ENCODE measurements at regions not wholly inside any gene's neighbourhood (a gene's known extent, or its start where the extent isn't known, plus 50 kb on each side); places are given as distances from the start of the nearest gene placed in this dataset.
A peak's percentile ranks its signal among the peaks of the same experiment; 100 is the strongest.
"Not testable (repeated sequence)": the region's sequence is repeated elsewhere in the genome, so short reads cannot be mapped to it uniquely, and the experiment has no call there.

DNA sequence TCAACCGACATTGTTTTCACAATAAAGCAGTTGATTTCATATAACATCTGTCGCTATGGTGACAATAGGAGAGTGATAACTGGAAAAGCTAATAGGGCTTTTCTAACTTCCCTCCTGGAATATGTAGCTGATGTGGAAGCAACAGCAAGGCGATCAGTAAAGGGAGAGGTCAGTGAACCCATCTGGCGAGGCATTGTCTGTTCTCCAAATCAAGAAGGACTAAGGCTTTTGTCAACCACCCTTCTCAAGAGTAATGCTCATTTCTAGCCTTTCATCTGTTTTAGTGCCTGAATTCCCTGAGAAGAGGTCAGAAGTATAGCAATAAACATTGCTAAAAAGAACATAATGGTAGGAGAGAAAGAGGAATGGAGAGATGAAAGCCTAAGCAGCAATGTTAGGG is 201.3 kb downstream of the AKAP7 start:
- Mint-ChIP-seq H3K36me3 (peaks cover 12% of the 10 kb centered on the region), H3K4me1 (ENCODE audit: low read depth) (peaks cover 21% of the 10 kb centered on the region), H3K27me3 (no peaks in the 10 kb centered on the region), H3K4me3 (no peak overlapping the region), H3K9me3 (ENCODE audit: low read depth) (no peaks in the 10 kb centered on the region), H3K27ac (no peak overlapping the region)

DNA sequence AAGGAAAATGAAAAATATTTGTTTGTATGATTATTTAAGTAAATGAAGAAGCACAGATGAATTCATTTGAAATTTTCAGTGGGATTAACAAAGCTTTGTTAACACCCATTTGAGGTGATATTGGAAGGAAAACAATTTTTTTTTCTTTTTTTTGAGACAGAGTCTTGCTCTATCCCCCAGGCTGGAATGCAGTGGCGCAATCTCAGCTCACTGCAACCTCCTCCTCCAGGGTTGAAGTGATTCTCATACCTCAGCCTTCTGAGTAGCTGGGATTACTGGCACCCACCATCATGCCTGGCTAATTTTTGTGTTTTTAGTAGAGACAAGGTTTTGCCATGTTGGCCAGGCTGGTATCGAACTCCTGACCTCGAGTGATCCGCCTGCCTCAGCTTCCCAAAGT is 211.6 kb downstream of the AKAP7 start:
- not testable (repeated sequence) for H3K27me3 Mint-ChIP-seq; H3K36me3 Mint-ChIP-seq; H3K27ac Mint-ChIP-seq; H3K4me3 Mint-ChIP-seq; H3K9me3 Mint-ChIP-seq (ENCODE audit: low read depth)
- H3K4me1 Mint-ChIP-seq (ENCODE audit: low read depth) = peaks cover 21% of the 10 kb centered on the region

DNA sequence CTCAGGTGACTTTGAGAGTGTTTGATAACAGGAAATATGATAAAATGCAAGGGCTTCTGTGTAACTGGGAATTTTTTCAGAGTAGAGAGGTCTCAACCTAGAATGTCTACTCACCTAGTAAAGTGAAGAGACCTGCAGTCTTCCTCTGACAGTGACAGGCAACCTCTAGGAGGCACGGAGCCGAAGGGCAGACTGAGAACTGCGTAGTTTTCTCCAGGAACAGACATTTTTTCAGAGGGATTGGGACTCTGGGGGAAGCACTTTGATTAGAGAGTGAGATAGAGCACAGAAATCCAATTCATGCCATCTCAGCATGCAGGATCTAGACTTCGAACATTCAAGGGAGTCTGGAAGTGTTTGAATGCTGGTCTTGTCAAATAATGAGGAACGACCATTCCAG is 213.3 kb downstream of the AKAP7 start:
- no peak overlapping the region for H3K27ac Mint-ChIP-seq
- no peaks in the 10 kb centered on the region for H3K9me3 Mint-ChIP-seq (ENCODE audit: low read depth)
- peaks cover 11% of the 10 kb centered on the region for H3K36me3 Mint-ChIP-seq
- H3K4me3 Mint-ChIP-seq = no peak overlapping the region
- H3K27me3 Mint-ChIP-seq = no peaks in the 10 kb centered on the region
- peaks cover 21% of the 10 kb centered on the region for H3K4me1 Mint-ChIP-seq (ENCODE audit: low read depth)

DNA sequence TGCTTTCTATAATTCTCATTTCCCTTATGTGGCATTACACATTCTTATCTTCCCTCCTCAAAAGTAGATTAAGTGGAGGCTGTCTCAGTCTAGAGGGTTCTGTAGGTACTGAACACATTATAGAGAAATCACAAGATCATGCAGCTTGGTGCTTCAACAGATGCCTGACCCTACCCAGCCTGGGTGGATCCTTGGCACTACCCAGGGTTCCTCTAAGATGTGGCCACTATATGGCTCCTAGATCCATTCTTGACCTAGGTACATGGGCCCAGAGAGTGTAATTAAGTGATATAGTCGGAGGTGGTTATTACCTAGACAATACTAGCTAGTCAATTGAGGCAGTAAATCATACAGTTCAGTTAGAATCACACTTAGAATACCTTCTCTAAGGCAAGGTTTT is 213.9 kb downstream of the AKAP7 start:
- Mint-ChIP-seq H3K27me3 (no peaks in the 10 kb centered on the region), H3K36me3 (peaks cover 12% of the 10 kb centered on the region), H3K9me3 (ENCODE audit: low read depth) (no peaks in the 10 kb centered on the region), H3K27ac (no peak overlapping the region), H3K4me1 (ENCODE audit: low read depth) (peaks cover 22% of the 10 kb centered on the region), H3K4me3 (no peak overlapping the region)

DNA sequence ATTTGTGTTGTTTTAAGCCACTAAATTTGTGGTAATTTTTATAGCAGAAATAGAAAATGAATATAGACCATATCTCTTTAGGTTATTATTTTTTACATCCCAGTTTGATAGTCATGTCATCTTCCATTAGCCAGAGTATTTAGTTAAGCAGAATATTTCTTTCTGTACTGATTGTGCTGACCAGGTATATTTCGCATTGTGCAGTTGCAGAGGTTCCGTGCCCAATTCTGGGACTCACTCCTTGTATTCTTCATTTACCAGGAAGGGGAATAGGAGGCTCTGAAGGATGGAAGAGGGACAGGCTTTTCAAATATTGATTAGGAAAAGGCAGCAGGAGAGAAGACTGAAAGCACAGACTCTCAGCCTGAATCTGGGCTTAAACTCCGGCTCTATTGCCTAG is 217.8 kb downstream of the AKAP7 start:
- H3K4me3 Mint-ChIP-seq = no peak overlapping the region
- H3K36me3 Mint-ChIP-seq = peaks cover 13% of the 10 kb centered on the region
- no peaks in the 10 kb centered on the region for H3K9me3 Mint-ChIP-seq (ENCODE audit: low read depth)
- peaks cover 25% of the 10 kb centered on the region for H3K4me1 Mint-ChIP-seq (ENCODE audit: low read depth)
- no peak overlapping the region for H3K27ac Mint-ChIP-seq
- no peaks in the 10 kb centered on the region for H3K27me3 Mint-ChIP-seq

DNA sequence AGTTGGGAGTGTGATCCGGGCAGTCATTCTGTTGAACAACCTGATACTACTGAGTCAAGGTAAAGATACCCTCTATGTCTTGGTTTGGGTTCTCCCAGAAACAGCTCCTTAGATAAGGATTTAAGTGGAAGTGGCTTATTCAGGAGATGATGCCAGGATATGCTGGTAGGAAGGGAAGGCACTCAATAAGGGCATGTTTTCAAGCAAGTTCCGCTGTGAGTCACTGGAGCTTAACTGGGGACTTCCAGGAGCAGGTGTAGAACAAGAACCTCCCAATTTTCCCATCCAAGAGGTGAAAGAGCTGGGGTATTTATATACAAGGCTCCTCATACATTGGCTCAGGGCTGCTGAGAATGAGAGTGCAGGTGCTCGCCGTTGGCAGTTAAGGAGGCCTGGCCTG is 218.6 kb downstream of the AKAP7 start:
- Mint-ChIP-seq H3K9me3 (ENCODE audit: low read depth) (no peaks in the 10 kb centered on the region), H3K4me1 (ENCODE audit: low read depth) (peaks cover 17% of the 10 kb centered on the region), H3K27me3 (no peaks in the 10 kb centered on the region), H3K36me3 (peaks cover 13% of the 10 kb centered on the region), H3K4me3 (no peak overlapping the region), H3K27ac (no peak overlapping the region)

DNA sequence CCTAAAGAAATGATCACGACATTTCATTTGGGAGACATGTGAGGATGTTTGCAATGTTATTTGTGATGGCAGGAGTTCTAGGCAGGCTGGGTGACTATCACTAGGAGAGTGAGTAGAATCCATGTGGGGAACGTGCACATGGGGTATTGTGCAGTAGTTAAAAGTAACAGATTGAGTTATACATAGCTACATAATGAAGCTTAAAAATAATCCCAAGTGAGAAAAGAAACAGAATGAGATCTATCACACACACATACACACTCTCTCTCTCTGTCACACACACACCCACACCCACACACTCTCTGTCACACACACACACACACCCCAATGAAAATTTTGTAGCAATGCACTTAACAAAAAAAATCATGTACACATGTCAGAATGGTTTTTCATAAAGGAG is 218.7 kb upstream of the ARG1 start:
- Mint-ChIP-seq H3K27me3 (no peaks in the 10 kb centered on the region), H3K27ac (no peak overlapping the region), H3K9me3 (ENCODE audit: low read depth) (no peaks in the 10 kb centered on the region), H3K36me3 (peaks cover 13% of the 10 kb centered on the region), H3K4me3 (no peak overlapping the region), H3K4me1 (ENCODE audit: low read depth) (peaks cover 12% of the 10 kb centered on the region)

DNA sequence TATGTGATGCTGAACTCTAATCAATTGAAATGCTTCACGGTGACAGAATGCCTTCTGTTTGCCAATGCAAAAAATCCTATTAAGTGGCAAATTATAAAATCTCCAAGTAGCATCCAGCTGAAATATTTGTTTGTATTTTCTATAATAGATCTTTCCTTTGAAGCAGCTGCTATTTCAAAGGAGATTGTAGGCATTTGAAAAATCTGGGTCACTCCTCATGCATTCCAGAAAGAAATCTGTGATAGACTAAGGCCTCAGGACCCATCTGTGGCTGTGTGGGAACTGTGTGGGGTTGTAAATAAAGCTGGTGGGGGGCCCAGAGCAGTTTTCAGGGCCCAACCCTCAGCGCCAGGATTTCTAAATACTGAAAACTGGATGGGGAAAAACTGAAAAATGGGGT is 216.9 kb upstream of the ARG1 start:
- H3K27me3 Mint-ChIP-seq = no peaks in the 10 kb centered on the region
- H3K9me3 Mint-ChIP-seq (ENCODE audit: low read depth) = peaks cover 4% of the 10 kb centered on the region
- no peak overlapping the region for H3K27ac Mint-ChIP-seq
- peaks cover 6% of the 10 kb centered on the region for H3K4me1 Mint-ChIP-seq (ENCODE audit: low read depth)
- H3K4me3 Mint-ChIP-seq = no peak overlapping the region
- H3K36me3 Mint-ChIP-seq = peaks cover 17% of the 10 kb centered on the region

DNA sequence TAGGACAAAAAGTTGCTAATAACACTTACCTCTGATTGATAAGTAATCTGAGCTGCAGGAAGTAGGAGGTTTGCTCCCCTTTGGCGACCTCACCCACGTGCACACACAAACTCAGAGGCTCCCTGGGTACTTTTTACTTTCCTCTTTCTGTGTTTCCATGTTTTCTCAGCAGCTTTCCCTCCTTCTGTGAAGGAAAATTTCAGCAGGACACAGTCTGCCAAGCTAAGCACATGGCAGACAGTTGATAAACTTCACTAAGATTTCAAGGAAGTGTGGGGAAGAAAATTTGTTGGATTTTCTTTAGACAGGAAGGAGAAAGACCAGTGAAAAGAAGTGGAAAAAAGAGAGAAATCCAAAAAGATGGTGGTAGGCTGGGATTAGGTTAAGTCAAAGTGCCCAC is 215.5 kb upstream of the ARG1 start:
- Mint-ChIP-seq H3K27me3 (no peaks in the 10 kb centered on the region), H3K36me3 (peaks cover 15% of the 10 kb centered on the region), H3K9me3 (ENCODE audit: low read depth) (peaks cover 4% of the 10 kb centered on the region), H3K27ac (no peak overlapping the region), H3K4me3 (no peak overlapping the region), H3K4me1 (ENCODE audit: low read depth) (peaks cover 6% of the 10 kb centered on the region)

DNA sequence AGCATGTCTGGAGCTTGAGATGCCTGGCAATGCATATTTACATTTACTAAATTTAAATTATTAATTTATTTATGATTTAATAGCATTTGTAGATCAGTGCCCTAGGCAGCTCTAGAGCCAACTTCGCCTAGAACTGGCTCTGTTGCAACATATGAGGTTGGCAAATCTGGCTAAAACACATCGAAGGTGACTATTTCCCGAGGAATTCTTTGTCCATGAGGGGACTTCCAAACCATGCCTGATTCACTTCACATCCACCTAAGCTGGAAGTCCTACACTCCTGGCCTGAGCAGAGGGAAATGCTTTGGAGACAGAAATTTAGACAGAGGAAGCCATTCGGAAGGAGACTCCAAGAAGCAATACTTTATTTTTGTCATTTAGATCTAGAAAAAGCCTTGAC is 211.0 kb upstream of the ARG1 start:
- peaks cover 21% of the 10 kb centered on the region for H3K4me1 Mint-ChIP-seq (ENCODE audit: low read depth)
- peaks cover 7% of the 10 kb centered on the region for H3K36me3 Mint-ChIP-seq
- no peak overlapping the region for H3K4me3 Mint-ChIP-seq
- H3K27ac Mint-ChIP-seq = no peak overlapping the region
- no peaks in the 10 kb centered on the region for H3K27me3 Mint-ChIP-seq
- H3K9me3 Mint-ChIP-seq (ENCODE audit: low read depth) = peaks cover 4% of the 10 kb centered on the region

DNA sequence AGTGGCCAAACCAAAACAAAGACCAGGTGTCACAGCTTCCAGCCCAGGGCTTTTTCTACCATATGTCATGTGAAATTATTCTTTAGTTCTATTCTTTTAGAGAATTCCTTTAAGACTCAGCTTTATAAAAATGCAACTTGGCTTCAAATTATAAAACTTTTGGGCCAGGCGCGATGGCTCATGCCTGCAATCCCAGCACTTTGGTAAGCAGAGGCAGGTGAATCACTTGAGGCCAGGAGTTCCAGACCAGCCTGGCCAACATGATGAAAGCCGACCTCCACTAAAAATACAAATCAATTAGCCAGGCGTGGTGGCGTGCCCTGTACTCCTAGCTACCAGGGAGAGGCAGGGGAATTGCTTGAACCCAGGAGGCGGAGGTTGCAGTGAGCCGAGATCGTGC is 210.3 kb upstream of the ARG1 start:
- H3K27ac Mint-ChIP-seq = no peak overlapping the region
- no peak overlapping the region for H3K4me3 Mint-ChIP-seq
- H3K36me3 Mint-ChIP-seq = peaks cover 7% of the 10 kb centered on the region
- peaks cover 4% of the 10 kb centered on the region for H3K9me3 Mint-ChIP-seq (ENCODE audit: low read depth)
- peaks cover 23% of the 10 kb centered on the region for H3K4me1 Mint-ChIP-seq (ENCODE audit: low read depth)
- H3K27me3 Mint-ChIP-seq = no peaks in the 10 kb centered on the region

DNA sequence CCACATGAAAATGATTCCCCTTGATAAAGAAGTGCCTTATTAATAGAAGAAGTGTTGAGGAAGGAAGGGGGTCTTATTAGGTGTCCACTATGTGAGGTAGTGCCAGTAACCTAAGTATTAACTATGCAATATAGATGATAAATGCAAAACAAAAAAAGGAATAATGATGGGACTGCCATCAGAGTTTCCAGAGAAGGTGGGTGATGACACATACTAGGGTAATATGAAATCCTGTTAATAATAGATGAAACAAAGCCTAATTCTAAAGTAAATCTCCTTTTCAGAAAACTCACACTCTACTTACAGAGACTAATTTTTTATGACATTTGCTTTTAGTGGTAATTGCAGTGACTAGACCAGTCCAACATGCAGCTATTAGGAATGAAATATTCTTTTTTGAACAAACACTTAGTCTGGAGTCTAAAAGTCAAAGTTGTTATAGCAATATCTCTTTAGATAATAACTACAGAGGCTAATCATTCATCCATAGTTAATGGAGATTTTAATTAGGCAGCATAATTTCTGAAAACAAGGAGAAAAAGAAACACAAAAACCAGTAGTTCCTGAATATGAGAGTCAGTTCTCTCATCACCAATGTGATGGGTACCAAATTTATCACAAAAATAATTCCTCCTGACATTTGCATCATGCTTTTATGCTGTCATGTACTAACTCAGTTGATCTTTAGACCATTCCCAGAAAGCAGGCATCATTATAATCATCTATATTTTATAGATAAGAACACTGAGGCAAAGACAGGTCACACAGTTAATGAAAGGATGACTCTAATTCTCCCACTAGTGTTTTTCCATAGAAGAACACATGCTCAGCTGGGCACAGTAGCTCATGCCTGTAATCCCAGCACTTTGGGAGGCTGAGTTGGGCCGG is 208.8 kb upstream of the ARG1 start:
- Mint-ChIP-seq H3K9me3 (ENCODE audit: low read depth) (peaks cover 4% of the 10 kb centered on the region), H3K4me1 (ENCODE audit: low read depth) (peaks cover 34% of the 10 kb centered on the region), H3K27me3 (no peaks in the 10 kb centered on the region), H3K36me3 (peaks cover 7% of the 10 kb centered on the region), H3K4me3 (no peak overlapping the region), H3K27ac (no peak overlapping the region)

DNA sequence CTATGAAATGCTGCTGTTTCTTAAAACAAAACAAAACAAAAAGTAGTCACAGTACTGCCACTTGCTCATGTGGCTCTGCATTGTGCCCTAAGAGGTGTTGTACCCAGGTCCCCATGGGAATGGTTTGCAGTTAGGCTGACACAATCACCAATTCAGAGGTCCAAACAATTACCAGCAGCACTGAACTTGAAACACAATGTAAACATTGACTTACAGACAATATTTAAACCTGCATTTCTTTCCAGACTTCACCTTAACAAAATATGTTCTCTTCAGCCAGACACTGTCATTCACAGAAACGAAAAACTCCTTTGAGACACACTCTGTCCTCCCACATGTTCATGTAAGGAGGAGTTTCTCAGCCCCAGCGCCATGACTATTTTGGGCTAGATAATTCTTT is 206.8 kb upstream of the ARG1 start:
- Mint-ChIP-seq H3K27ac (no peak overlapping the region), H3K36me3 (peaks cover 2% of the 10 kb centered on the region), H3K4me1 (ENCODE audit: low read depth) (peaks cover 37% of the 10 kb centered on the region), H3K27me3 (no peaks in the 10 kb centered on the region), H3K9me3 (ENCODE audit: low read depth) (no peaks in the 10 kb centered on the region), H3K4me3 (no peak overlapping the region)

DNA sequence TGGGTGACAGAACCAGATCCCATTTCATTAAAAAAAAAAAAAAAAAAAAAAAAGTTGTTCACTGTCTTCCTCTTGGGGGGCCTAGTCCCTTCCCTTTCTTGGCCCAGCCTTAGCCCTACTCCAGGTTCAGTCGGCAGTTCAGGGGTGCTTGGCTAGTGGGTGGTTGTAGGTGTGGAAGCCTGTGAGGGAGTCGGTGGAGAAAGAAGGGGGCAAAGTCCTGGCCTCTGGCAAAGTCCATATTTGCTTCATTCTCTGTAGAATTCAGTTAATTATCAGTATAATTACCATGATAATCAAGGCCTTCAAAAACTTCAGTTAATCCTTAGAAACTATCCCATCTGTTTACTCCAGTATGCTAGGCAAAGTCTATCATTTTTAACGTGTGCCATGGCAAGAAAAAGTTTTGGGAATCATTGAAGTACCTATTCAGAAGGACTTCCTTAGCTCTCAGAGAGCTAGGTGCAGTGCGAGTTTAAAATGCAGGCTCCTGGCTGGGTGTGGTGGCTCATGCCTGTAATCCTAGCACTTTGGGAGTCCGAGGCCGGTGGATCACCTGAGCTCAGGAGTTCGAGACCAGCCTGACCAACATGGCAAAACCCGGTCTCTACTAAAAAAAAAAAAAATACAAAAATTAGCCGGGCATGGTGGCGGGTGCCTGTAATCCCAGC is 205.7 kb upstream of the ARG1 start:
- H3K4me3 Mint-ChIP-seq = no peak overlapping the region
- H3K4me1 Mint-ChIP-seq (ENCODE audit: low read depth) = peaks cover 37% of the 10 kb centered on the region
- no peaks in the 10 kb centered on the region for H3K27me3 Mint-ChIP-seq
- H3K9me3 Mint-ChIP-seq (ENCODE audit: low read depth) = no peaks in the 10 kb centered on the region
- H3K27ac Mint-ChIP-seq = no peak overlapping the region
- H3K36me3 Mint-ChIP-seq = peaks cover 5% of the 10 kb centered on the region

DNA sequence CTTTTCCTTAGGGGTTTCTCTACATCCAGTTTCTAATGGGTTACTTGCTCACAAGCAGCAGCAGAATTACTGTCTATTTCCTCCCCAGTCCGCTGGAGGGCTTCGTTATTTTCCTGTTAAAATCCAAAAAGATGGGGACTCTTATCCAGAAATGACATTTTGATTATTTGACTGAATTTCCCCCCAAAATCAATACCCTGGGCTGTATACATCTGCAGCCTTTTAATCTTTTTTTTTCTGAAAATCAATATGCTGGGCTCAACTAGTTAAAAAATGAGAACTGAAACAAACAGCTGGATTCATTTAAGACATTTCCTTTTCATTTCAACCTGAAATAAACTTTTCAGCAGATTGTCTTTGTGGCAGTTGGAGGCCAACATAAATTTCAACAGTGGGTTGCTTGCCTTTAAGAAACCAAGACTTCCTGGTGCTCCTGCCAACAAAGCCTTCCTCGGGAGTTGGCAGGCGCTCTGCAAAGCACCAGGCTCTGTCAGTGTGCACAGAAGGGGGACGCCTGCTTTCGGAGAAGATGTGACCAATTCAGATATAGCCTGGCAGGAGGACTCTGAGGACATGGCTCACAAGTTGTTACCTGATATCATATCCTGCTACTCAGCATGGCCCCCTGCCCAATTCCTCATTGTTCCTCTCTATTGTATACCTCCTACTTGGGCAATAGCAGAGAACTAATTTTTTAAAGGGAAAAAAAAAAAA is 204.7 kb upstream of the ARG1 start:
- H3K4me3 Mint-ChIP-seq = no peak overlapping the region
- no peaks in the 10 kb centered on the region for H3K27me3 Mint-ChIP-seq
- H3K27ac Mint-ChIP-seq = peak overlapping the region; percentile 22
- H3K9me3 Mint-ChIP-seq (ENCODE audit: low read depth) = no peaks in the 10 kb centered on the region
- H3K36me3 Mint-ChIP-seq = peaks cover 8% of the 10 kb centered on the region
- H3K4me1 Mint-ChIP-seq (ENCODE audit: low read depth) = peaks cover 37% of the 10 kb centered on the region
